ENCODE measurements at regions not wholly inside any gene's neighbourhood (a gene's known extent, or its start where the extent isn't known, plus 50 kb on each side); places are given as distances from the start of the nearest gene placed in this dataset.

DNA sequence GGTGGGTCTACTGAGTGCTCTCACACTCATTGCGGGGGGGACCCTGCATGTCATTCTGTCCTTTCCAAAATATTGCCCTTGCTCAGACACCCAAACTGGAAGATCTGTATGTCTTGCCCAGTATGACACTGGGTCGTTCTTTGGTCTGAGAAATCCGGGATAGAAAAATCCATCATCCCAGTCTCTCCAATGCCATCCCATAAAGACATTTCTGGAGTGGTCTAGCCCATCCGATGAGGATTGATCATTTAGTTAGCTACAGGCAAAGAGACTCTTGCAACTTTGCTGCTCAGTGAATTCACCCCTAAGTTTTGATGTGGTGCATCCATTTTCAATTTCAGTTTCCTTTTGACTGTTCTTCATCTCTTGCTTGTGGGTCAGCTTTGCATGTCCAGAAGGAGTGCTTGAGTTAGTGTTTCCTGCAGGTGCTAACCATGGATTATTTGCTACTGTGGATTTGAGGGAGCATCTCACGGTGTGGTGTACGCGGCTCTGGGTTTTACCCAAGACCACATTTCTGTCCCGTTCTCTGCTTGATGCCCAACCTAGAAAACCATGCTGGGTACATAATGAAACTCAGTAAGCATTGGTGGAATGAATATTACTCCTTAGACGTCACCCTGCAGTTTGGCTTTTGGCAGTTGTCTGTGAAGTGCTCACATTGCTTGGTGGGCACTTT lies 247.0 kb upstream of the MKI67 start:
- DNase-seq (ENCODE audit: low read depth in 2 of 2), result no peak

DNA sequence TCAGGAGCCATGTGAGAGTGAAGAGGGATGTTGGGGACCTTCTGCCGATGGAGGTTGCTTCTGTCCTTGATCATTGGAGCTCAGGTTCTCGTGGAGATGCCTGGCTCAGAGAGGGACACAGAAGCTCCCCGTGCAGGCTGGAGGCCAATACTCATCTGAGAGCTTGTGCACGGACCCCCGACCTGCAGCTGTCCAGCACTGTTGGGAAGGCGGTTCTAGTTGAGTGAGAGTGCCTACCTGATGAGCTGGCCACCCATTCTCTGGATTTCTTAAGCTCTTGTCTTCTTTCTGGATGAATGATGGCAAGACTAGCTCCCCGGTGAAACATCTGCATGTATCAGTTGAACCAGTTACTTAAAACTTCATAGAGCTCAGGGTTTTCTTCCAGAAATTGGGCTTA lies 247.6 kb upstream of the MKI67 start:
- no peak for DNase-seq (ENCODE audit: low read depth in 2 of 2)

DNA sequence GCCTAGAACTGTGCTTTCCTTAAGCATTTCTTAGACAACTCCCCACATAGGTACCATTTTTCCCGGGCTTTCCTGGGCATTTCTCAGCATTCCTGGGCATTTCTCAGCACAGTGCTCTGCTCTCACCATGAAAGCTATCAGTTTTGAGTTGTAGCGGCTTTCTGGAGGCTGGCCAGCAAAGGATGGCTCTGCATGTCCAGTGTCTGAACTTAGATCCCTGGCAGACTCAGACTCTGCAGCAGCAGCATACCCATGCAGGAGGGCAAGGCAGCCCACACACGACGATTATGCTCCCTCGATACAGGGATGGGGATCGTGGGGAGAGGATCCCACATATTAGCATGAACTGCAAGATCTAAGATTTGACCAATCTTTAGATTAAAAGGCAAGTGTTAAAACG lies 248.9 kb upstream of the MKI67 start:
- no peak for DNase-seq (ENCODE audit: low read depth in 2 of 2)

DNA sequence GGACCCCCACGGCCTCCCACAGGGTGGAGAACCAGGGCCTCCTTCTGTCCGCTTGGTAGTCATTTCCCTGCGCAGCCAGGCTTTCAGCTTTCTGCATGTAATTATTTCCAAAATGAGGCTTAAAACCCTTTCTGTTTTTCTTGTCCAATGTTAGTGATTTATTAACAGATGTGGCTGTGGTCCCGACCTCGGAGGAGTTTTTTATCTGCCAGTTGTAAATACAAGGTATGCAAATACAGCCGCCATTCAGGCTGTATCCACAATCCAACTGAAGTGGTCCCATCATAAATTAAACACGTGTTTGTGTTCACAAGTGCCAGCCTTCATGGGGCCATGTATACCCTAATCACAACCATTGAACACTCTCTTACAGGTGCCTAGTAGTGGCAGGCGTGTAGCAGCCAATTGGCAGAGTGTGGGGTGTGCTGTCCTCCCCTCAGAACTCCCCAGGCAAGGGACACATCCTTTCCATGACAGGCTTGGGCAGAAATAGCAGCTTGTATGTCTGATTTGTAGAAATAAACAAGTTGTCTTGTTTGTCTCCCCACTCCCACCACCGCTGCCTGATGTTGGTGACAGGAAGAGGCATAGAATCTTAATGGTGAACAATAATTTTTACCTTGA lies 251.3 kb upstream of the MKI67 start:
- DNase-seq (ENCODE audit: low read depth in 2 of 2), result no peak

DNA sequence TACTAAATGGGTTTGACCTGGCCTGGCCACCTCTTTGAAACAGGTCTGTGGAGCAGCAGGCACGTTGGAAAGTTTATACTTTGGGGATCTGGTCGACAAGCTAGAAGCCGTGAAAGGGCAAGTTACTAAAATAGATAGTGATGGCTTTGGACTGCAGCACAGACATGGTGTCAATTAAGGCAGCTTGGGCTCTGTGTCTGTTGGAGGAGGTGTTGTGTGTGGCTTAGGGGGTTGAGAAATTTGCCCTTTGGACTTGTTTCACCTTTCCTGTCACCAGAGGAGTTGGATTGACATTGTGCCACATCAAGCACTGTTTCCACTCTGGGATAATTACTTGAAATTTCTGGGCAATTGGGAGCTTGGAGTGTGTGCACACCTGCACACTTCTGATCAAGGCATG lies 251.8 kb upstream of the MKI67 start:
- no peak for DNase-seq (ENCODE audit: low read depth in 2 of 2)

DNA sequence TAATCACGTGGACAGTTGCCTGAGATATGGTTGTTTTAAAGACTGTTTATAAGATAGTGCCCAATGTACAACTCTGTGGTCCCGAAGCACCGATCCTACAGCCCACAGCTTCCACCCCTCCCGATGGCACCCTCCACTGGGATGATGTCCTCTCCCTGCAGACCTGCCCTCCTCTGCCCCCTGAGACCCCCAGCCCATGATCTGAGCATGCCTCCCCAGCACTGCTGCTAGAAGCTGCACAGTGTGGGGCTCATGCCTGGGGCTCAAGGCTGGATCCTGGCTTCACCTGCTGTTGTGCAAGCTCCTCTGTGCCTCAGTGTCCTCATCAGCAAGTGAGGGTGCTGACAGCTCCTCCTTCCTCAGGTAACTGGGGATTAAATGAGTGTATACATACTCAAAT lies 254.7 kb upstream of the MKI67 start:
- DNase-seq (ENCODE audit: low read depth in 2 of 2), result no peak

DNA sequence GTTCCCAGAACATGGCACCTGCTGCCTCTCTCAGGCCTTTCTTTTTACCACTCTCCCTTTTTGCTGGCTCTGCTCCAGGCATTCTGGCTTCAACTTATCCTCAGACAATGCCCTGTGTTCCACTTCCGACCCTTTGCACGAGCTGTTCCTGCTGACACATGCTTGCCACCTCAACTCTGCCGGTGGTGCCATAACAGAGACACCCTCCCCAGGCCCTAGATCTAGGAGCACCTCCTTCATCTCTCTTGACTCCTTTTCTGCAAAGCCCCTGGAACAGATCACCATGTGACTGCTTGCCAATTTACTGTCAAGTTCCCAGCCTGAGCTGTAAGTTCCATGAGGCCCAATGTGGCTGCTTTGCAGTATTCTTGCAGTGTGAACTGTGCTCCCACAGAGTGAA lies 256.0 kb upstream of the MKI67 start:
- no peak for DNase-seq (ENCODE audit: low read depth in 2 of 2)

DNA sequence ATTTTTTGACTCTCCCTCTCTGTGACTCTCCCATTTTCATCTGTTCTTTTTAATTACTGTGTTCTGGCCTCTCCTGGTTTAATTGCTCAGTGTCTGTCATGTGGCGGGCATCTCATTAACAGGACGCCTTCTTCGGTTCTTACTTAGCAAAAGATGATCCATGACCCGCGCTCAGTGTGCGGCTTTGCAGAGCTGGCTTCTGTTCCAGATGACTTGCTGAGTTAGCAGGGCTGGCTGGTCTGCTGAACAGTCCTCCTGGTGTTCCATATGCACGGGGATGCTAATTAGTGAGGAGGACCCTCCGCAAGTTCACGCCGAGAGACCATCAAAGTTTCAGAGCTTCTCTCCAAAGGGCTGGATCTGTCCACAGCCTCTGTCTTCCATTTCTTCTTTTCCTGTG lies 258.6 kb upstream of the MKI67 start:
- no peak for DNase-seq (ENCODE audit: low read depth in 2 of 2)

DNA sequence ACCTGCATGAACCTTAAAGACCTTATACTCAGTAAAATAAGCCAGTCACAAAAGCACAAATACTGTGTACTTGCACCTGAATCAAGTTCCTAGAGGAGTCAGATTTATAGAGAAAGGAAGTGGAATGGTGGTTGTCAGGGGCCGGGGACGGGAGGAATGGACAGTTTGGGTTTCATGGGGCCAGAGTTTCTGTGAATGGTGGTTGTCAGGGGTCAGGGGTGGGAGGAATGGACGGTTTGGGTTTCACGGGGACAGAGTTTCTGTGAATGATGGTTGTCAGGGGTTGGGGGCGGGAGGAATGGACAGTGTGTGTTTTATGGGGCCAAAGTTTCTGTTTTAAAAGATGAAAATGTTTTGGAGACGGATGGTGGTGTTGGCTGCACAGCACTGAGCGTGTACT lies 260.0 kb upstream of the MKI67 start:
- no peak for DNase-seq (ENCODE audit: low read depth in 2 of 2)

DNA sequence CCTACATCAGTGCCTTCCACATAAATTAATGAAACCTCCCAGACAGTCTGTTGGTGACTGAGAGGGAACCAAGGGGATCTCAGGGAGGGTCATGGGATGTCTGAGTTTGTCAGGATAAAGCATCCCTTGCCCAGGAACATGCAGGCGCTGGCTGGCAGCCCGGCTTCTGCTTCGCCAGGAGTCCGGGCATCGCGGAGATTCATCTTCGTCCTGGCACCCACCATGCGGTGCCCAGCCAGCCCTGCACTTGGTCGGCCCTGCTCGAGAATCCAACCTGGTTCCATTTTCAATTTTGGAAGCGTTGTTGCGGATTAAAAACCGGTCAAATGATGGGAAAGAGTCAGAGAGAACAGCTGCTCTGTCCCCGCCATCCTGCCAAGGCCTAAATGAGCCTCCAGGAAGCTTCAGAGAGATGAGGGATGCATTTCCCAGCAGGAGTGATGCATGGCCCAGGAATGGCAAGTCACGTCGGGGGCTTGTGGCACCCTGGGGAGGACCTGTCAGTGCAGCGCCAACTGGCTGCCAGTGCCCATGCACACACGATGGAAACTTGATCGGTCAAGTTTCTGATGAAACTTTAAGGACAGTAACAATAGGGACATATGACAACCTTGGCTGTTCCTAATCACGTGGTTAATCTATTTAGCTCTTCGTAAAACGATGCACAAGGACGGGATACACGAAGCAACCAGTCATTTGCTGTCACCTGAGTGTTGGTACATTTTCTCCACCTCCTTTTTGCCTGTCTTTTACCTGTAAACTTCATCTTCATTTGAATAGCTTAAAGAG lies 260.8 kb upstream of the MKI67 start:
- no peak for DNase-seq (ENCODE audit: low read depth in 2 of 2)

DNA sequence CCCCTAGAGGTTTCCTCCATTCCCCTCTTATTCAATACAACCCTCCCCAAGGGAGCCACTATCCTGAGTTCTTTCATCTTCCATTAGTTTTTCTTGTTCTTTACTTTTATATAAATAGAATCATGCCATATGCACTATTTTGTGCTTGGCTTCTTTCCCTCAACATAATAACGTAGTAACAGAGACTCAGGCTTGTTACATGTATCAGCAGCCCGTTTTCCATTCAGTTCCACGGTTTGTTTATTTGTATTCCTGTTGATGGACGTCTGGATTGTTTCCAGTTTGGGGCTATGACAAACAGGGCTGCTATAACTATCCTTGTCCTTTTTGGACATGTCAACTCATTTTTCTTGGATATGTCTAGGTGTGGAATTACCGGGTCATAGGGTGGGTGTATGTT lies 264.4 kb upstream of the MKI67 start:
- DNase-seq (ENCODE audit: low read depth in 2 of 2), result no peak

DNA sequence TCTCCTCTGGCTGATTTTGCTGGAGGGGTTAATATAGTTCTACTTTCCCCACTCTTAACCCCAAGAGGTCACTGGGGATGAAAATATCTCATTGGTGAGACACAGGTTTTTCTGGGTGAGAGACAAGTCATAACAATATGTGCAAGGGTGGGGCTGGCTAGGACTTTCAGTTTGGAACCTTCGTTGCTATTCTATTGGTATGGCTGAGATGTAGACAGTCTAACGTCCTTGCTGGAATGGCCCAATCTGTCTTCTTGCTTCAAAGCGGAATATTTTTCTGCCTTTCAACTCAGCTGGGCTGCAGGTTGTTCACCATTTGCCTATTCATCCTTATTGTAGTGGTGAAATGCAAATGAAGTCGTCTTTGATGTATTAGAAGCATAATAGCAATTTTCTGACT lies 267.3 kb upstream of the MKI67 start:
- no peak for DNase-seq (ENCODE audit: low read depth in 2 of 2)

DNA sequence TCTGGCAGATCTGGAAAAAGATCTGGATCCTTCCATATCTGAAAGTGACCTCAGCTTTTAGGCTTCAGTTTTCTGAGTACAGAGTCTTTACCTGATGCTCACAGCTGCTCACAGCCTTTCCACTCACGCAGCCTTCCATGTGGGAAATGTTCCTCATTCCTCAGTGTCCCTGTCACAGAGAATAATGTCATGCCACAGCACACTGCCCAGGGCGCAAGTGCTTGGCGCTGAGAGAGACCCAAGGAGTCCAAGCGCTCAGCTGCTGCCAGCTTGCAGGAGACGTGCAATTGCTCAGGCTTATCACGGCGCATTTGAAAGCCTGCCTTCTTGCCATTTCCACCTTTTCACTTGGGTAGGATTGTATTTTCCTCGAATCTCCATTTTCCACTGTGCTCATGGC lies 271.9 kb upstream of the MKI67 start:
- DNase-seq (ENCODE audit: low read depth in 2 of 2), result no peak

DNA sequence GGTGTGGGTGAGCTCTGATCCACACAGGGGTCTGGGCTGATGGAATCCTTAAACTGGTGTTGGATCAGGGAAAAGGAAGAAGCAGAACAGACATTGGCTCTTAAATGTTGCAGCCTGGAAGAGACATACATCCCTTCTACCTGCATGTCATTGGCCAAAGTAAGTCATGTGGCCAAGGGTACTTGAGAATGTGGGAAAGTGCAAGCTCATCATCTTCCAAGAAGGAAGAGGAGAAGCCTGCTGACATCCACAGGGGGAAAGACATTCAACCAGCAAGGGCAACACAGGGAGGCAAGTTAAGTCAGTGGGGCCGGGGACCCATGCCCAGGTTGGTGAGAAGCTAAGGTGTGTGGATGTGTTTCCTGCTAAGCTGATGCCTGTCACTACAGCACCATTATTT lies 272.8 kb upstream of the MKI67 start:
- DNase-seq (ENCODE audit: low read depth in 2 of 2), result no peak

DNA sequence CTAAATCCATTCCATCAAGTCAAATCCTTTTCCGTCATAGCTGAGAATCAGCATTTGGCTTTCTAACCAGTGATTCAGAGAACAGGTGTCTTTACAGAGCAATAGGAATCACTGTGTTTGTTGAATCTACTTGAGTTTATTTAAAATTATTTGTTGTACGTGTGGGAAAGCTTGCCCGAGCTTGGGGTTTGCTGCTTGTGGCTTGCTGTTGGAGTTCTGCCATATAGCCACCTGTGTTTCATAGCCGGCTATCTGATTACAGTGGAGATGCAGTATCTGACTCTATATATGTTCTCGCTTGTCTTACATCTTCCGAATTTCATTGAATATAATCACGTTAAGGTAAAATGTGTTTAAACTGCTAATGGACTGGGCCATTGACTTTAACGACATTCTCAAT lies 274.3 kb upstream of the MKI67 start:
- no peak for DNase-seq (ENCODE audit: low read depth in 2 of 2)

DNA sequence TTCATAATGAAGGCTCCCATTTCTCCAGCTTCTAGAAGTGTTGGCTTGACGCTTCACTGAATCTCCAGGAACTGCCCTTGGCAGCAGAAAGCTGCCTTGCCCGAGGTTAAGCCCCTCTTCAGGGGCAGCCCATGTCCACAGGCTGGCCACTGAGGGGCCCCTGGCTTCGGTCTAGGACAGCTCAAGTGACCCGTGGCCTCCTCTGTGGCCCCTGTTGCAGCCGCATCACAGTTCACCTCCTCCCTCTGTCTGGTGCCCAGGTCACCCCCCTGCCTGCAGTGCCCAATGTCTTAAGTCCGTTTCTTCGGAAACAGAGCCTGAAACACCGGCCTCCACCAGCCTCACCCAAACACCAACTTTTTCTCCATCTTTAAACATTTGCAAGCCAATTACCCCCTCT lies 279.2 kb upstream of the MKI67 start:
- DNase-seq (ENCODE audit: low read depth in 2 of 2), result no peak

DNA sequence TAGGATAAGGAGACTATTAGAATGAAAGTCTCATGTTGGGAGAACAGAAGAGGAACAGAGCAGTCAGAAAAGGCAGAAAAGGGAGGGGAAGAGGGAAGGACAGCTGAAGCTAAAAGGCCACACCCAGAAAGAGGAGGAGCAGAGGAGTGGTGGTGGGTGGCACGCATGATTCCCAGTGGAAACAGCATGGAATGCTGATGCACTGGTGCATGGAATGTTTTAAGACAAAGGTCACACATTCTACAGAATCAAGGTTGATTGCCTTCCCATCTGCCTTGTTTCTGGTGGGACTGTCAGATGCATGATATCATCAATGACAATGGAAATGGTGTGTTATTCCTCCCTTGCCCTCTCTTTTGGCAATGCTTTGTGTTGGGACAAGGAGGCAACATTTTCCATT lies 285.4 kb upstream of the MKI67 start:
- no peak for DNase-seq (ENCODE audit: low read depth in 2 of 2)

DNA sequence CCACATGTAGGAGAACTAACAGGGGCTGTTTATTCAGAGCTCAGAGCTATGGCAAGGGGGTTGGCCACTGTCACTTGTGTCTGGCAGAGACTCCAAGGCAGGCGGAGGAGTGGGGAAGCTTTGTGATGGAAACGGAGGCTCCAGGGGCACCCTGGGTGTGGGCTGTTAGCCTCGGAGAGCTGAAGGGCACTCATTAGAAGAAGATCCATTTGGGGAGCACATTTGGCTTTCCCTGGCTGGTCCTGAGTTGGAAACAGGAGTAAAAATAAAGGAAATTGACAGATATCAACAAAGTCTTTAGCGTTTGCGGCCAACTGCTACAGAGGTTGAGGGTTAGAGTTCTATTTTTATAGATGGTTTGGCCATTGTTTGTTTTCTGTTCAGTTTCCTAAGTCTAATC lies 288.3 kb upstream of the MKI67 start:
- DNase-seq (ENCODE audit: low read depth in 2 of 2), result no peak

DNA sequence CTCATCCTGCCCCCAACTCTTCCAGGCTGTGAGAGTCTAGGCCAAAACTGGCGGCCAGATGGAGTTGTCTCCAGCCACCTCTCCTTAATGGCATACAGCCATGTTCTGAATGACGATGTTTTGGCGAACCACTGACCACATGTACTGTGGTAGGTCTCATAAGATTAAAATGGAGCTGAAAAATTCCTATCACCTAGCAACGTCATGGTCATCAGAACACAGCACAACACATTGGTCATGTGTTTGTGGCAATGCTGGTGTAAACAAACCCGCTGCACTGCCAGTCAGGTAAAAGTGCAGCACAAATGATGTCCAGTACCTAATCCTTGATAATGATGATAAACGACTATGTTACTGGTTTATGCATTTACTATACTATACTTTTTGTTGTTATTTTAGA lies 290.0 kb upstream of the MKI67 start:
- no peak for DNase-seq (ENCODE audit: low read depth in 2 of 2)

DNA sequence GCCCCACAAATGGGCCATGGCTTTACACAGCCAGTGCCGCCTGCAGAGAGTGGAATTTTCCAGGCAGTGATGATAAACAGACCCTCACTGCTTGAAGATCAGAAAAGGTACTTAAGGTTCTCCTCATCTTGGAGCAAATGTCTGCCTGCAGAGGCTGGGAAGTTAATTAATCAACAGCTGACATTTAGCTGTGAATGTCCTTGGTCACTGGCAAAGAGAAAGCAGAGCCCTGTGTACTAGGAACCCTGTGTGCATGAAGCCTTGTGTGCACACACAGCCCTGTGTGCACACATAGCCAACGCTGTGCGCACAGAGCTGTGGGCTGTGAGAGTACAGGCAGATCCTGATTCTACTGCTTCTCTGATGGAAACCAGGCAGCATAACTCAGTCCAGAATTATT lies 291.6 kb upstream of the MKI67 start:
- DNase-seq (ENCODE audit: low read depth in 2 of 2), result no peak

DNA sequence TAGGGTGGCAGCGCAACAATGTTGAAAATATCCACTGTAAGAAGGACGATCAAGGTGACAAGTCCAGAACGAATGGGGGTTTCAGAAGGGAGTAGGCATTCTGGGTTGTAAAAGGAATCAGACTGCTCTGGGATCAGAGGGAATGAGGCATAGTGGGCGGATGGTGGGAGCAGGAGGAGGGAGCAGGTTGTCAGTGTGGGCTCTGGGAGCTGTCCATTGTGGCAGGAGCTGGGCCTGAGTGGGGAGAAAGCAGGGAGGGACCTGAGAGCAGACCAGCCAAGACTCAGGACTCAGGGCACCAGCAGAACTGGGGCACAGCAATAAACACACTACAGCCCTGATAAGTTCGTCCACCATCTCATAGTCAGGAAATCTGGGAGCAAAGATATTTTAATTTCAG lies 292.6 kb upstream of the MKI67 start:
- no peak for DNase-seq (ENCODE audit: low read depth in 2 of 2)

DNA sequence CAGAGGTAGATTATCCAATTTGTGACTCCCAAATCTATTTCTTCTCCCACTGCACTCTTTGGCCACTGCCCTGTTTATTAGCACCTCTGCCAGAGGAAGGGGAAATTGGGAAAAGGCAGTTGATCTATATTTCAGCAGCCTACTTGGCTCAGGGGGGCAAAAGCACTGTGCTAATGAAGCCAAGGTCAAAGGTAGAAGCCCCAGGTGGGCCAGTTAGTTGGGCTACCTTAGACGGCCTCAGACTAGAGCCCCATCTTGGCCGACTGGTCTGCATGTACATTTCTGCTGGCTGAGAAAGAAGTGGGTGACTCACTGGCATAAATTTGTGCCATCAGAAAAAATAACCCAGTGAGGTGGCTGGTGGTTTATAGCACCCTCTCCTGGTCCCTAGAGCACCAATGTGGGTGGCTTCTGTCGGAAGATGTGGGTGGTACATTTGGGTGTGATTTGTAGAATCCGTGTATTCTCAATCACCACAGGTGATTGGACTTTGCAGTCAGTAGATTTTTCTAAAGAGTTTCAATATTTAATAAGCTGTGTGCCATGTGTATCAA lies 293.3 kb upstream of the MKI67 start:
- no peak for DNase-seq (ENCODE audit: low read depth in 2 of 2)

DNA sequence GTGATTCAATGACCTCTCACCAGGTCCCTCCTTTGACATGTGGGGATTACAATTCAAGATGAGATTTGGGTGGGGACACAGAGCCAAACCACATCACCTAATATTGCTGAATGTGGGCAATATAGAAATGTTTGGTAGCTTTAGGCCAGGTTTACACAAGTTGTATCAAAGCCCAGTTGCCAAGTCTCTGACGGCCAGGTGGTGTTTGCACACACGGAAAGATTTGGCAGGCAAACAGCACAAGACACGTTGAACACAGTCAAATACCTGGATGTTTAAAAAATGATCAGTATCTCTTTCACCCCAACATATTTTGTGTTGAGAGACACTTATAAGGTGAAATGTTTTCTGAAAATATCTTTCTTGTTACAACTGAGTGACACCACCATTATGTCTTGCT lies 294.4 kb upstream of the MKI67 start:
- DNase-seq (ENCODE audit: low read depth in 2 of 2), result no peak

All from stimulated activated CD8-positive, alpha-beta memory T cell treated with anti-CD3 and anti-CD28 coated beads, Interleukin-7, amount 100 ng/mL, for 1 hour (primary cell).